ENCODE measurements at regions not wholly inside any gene's neighbourhood (a gene's known extent, or its start where the extent isn't known, plus 50 kb on each side); places are given as distances from the start of the nearest gene placed in this dataset.

- Mint-ChIP-seq H3K9me3 (peaks cover 5% of the 10 kb centered on the region), H3K4me1 (no peaks in the 10 kb centered on the region), H3K27ac (ENCODE audit: low read depth) (no peak overlapping the region), H3K27me3 (no peaks in the 10 kb centered on the region), H3K36me3 (ENCODE audit: insufficient read depth) (no peaks in the 10 kb centered on the region), H3K4me3 (no peak overlapping the region)
- DNase-seq (ENCODE audit: low spot score in 2 of 2) (no peak), ATAC-seq (replicated peaks; ENCODE audit: extremely low read depth, poor library complexity, severe bottlenecking) (no peak)
Observed at GRCh38 chr21:23732776-23733175, 1874.5 kb downstream of the MRPL39 start.

DNA sequence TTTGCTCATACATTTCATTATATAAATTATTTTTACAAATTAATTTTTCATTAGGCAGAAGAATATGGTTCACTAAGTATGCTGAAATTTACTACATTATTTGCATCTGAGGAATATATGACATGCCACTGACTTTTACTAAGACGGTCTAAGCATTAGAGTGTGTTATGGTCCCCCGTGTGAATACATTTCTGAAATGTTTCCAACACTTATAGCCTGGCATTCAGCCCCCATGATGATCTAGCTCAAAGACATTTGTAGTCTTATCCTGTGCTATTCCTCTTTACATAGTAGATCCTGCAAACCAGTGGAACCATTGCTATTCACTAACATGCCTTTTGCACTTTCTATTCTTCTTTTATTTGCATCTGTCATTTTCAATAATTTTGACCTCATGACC lies 1878.0 kb downstream of the MRPL39 start:
- no peaks in the 10 kb centered on the region for H3K4me1 Mint-ChIP-seq
- no peak for DNase-seq (ENCODE audit: low spot score in 2 of 2)
- H3K9me3 Mint-ChIP-seq = peaks cover 5% of the 10 kb centered on the region
- no peak overlapping the region for H3K27ac Mint-ChIP-seq (ENCODE audit: low read depth)
- ATAC-seq (replicated peaks; ENCODE audit: extremely low read depth, poor library complexity, severe bottlenecking) = no peak
- no peaks in the 10 kb centered on the region for H3K27me3 Mint-ChIP-seq
- H3K4me3 Mint-ChIP-seq = no peak overlapping the region
- H3K36me3 Mint-ChIP-seq (ENCODE audit: insufficient read depth) = no peaks in the 10 kb centered on the region

DNA sequence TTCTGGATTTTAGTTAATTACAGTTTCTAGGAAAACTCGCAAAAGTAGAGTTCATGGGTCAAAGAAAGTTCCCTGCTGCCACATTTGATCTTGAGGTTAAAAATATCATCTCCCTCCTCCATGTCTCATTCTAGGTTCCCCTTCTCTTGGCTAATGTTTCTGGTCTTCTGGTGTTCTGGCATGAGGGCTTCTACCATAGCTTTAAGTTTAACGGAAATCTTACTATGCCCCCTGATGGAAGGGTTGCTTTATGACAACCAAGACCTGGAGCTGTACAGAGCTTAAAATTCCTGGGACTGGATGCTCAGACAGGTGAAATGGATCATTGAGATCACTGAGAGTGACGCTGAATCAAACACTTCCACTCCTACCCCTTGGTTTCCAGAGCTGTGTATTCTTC lies 1881.7 kb downstream of the MRPL39 start:
- Mint-ChIP-seq H3K9me3 (peaks cover 5% of the 10 kb centered on the region), H3K27me3 (no peaks in the 10 kb centered on the region), H3K4me3 (no peak overlapping the region), H3K4me1 (no peaks in the 10 kb centered on the region), H3K27ac (ENCODE audit: low read depth) (no peak overlapping the region), H3K36me3 (ENCODE audit: insufficient read depth) (no peaks in the 10 kb centered on the region)
- ATAC-seq (replicated peaks; ENCODE audit: extremely low read depth, poor library complexity, severe bottlenecking) (no peak), DNase-seq (ENCODE audit: low spot score in 2 of 2) (no peak)

DNA sequence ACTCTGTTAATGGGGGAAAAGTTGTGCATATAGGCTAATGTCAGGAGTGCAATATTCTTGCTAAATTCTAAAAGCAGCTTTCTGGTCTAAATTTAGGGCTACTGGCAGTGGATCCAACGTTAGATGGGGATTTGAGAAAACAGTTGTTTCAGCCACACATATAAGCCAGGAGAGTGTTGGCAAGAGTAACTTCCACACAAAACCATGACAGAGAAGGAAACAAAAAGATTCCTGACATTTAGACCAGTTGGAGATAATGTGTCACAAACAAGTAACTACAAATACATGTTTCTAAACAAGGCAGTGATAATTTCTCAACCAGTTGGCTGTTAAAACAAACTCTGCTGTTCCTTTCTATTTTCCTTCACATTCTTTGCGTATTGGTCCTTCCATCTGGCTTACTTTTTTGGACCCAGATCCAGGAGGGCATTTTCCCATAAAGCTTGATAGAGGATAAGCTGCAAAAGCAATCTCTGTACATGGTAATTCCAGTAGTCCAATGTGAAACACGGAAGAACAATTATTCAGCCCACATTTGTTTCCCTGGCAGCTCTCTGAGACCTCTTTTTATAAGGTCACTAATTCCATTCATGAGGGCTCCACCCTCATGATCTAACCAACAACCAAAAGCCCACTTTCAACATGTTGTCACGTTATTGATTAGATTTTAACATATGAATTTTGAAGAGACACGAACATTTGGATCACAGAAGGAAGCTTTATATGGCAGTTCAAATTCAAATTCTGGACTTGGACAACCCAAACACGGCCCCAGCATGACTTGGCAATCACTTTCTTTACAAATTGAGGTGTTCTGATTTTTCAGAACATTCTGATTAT lies 1888.6 kb downstream of the MRPL39 start:
- peaks cover 19% of the 10 kb centered on the region for H3K9me3 Mint-ChIP-seq
- H3K36me3 Mint-ChIP-seq (ENCODE audit: insufficient read depth) = no peaks in the 10 kb centered on the region
- H3K4me3 Mint-ChIP-seq = no peak overlapping the region
- DNase-seq (ENCODE audit: low spot score in 2 of 2) (no peak), ATAC-seq (replicated peaks; ENCODE audit: extremely low read depth, poor library complexity, severe bottlenecking) (no peak)
- no peak overlapping the region for H3K27ac Mint-ChIP-seq (ENCODE audit: low read depth)
- H3K27me3 Mint-ChIP-seq = no peaks in the 10 kb centered on the region
- no peaks in the 10 kb centered on the region for H3K4me1 Mint-ChIP-seq

- no peaks in the 10 kb centered on the region for H3K36me3 Mint-ChIP-seq (ENCODE audit: insufficient read depth)
- H3K27ac Mint-ChIP-seq (ENCODE audit: low read depth) = no peak overlapping the region
- peaks cover 8% of the 10 kb centered on the region for H3K9me3 Mint-ChIP-seq
- H3K4me3 Mint-ChIP-seq = no peak overlapping the region
- no peaks in the 10 kb centered on the region for H3K27me3 Mint-ChIP-seq
- DNase-seq (ENCODE audit: low spot score in 2 of 2) = no peak
- no peak for ATAC-seq (replicated peaks; ENCODE audit: extremely low read depth, poor library complexity, severe bottlenecking)
- no peaks in the 10 kb centered on the region for H3K4me1 Mint-ChIP-seq
Observed at GRCh38 chr21:23712166-23712565, 1895.1 kb downstream of the MRPL39 start.

DNA sequence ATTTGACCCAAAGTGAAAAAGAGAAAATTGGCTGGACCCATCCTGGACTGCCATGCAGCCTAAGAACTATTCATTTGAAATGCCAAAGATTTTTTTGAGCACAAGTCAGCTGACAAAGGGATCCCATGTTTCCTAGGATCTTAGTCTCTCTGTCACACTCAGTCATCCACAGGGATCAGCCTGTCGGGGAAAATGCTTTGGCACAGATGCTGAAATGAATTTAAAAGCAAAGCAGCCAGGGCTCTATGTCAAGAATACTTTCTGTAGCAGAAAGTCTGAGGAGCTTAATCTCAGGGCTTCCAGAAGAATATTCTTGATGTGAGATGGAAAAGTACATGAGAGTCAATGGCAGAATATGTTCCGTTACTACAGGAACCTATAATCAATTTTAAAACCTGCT lies 1900.8 kb downstream of the MRPL39 start:
- DNase-seq (ENCODE audit: low spot score in 2 of 2) (no peak), ATAC-seq (replicated peaks; ENCODE audit: extremely low read depth, poor library complexity, severe bottlenecking) (no peak)
- no peaks in the 10 kb centered on the region for H3K36me3 Mint-ChIP-seq (ENCODE audit: insufficient read depth)
- no peaks in the 10 kb centered on the region for H3K4me1 Mint-ChIP-seq
- H3K4me3 Mint-ChIP-seq = no peak overlapping the region
- no peak overlapping the region for H3K27ac Mint-ChIP-seq (ENCODE audit: low read depth)
- H3K27me3 Mint-ChIP-seq = no peaks in the 10 kb centered on the region
- peaks cover 14% of the 10 kb centered on the region for H3K9me3 Mint-ChIP-seq

GRCh38 chr21:23699402-23699801 lies 1907.9 kb downstream of the MRPL39 start:
- H3K9me3 Mint-ChIP-seq = peaks cover 30% of the 10 kb centered on the region
- H3K27me3 Mint-ChIP-seq = no peaks in the 10 kb centered on the region
- H3K27ac Mint-ChIP-seq (ENCODE audit: low read depth) = no peak overlapping the region
- H3K4me1 Mint-ChIP-seq = no peaks in the 10 kb centered on the region
- ATAC-seq (replicated peaks; ENCODE audit: extremely low read depth, poor library complexity, severe bottlenecking) (no peak), DNase-seq (ENCODE audit: low spot score in 2 of 2) (no peak)
- H3K4me3 Mint-ChIP-seq = no peak overlapping the region
- no peaks in the 10 kb centered on the region for H3K36me3 Mint-ChIP-seq (ENCODE audit: insufficient read depth)

DNA sequence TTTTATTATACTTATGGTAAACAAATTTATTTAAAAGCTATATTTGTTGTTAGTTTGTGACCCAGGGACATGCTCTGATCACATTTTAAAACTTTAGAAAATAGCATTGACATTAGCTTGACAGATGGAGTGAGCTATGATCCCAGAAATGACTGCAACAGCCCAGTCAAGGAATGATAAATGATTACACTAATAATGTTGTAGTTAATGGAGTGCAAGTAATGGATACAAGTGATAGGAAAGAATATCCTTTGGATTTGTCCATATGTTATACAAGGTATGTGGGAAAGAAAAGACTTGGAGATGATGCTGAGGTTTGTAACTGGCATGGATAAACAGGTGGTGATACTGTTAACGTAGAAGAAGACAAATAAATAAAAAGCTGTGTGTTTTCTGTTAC lies 1908.7 kb downstream of the MRPL39 start:
- ATAC-seq (replicated peaks; ENCODE audit: extremely low read depth, poor library complexity, severe bottlenecking) (no peak), DNase-seq (ENCODE audit: low spot score in 2 of 2) (no peak)
- H3K27ac Mint-ChIP-seq (ENCODE audit: low read depth) = no peak overlapping the region
- H3K4me1 Mint-ChIP-seq = no peaks in the 10 kb centered on the region
- no peaks in the 10 kb centered on the region for H3K27me3 Mint-ChIP-seq
- no peak overlapping the region for H3K4me3 Mint-ChIP-seq
- H3K36me3 Mint-ChIP-seq (ENCODE audit: insufficient read depth) = no peaks in the 10 kb centered on the region
- peaks cover 30% of the 10 kb centered on the region for H3K9me3 Mint-ChIP-seq

- Mint-ChIP-seq H3K27me3 (no peaks in the 10 kb centered on the region), H3K4me1 (no peaks in the 10 kb centered on the region), H3K4me3 (no peak overlapping the region), H3K9me3 (peaks cover 13% of the 10 kb centered on the region), H3K27ac (ENCODE audit: low read depth) (no peak overlapping the region), H3K36me3 (ENCODE audit: insufficient read depth) (no peaks in the 10 kb centered on the region)
- ATAC-seq (replicated peaks; ENCODE audit: extremely low read depth, poor library complexity, severe bottlenecking) (no peak), DNase-seq (ENCODE audit: low spot score in 2 of 2) (no peak)
Observed at GRCh38 chr21:23695443-23695842, 1911.8 kb downstream of the MRPL39 start.

GRCh38 chr21:23694390-23694789 lies 1912.9 kb downstream of the MRPL39 start:
- DNase-seq (ENCODE audit: low spot score in 2 of 2) (no peak), ATAC-seq (replicated peaks; ENCODE audit: extremely low read depth, poor library complexity, severe bottlenecking) (no peak)
- no peaks in the 10 kb centered on the region for H3K27me3 Mint-ChIP-seq
- H3K4me3 Mint-ChIP-seq = no peak overlapping the region
- H3K4me1 Mint-ChIP-seq = no peaks in the 10 kb centered on the region
- H3K9me3 Mint-ChIP-seq = peaks cover 9% of the 10 kb centered on the region
- no peak overlapping the region for H3K27ac Mint-ChIP-seq (ENCODE audit: low read depth)
- no peaks in the 10 kb centered on the region for H3K36me3 Mint-ChIP-seq (ENCODE audit: insufficient read depth)

DNA sequence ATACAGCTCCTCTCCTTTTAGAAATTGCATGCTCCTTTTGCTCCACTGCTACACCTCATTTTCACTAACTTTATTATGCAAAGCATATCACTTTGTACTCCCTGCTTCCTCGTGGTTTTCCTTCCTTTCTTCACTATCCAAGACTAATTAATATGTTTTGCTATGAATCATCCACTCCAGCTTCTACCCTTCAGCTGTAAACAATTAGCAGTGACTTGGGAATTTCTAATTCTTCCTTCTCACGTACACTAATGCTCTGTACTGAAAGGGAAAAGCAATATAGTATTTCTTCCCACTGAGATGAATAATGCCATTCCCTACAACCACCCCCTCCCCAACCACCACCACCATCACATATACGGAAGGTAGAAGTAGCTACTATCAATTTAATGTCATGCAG lies 1917.0 kb downstream of the MRPL39 start:
- Mint-ChIP-seq H3K27me3 (no peaks in the 10 kb centered on the region), H3K36me3 (ENCODE audit: insufficient read depth) (no peaks in the 10 kb centered on the region), H3K4me3 (no peak overlapping the region), H3K9me3 (peaks cover 9% of the 10 kb centered on the region), H3K27ac (ENCODE audit: low read depth) (no peak overlapping the region), H3K4me1 (no peaks in the 10 kb centered on the region)
- ATAC-seq (replicated peaks; ENCODE audit: extremely low read depth, poor library complexity, severe bottlenecking) (no peak), DNase-seq (ENCODE audit: low spot score in 2 of 2) (no peak)

GRCh38 chr21:23686737-23687523 lies 1920.4 kb downstream of the MRPL39 start:
- Mint-ChIP-seq H3K4me3 (no peak overlapping the region), H3K27me3 (no peaks in the 10 kb centered on the region), H3K9me3 (peaks cover 4% of the 10 kb centered on the region), H3K4me1 (no peaks in the 10 kb centered on the region), H3K36me3 (ENCODE audit: insufficient read depth) (no peaks in the 10 kb centered on the region), H3K27ac (ENCODE audit: low read depth) (no peak overlapping the region)
- no peak for ATAC-seq (replicated peaks; ENCODE audit: extremely low read depth, poor library complexity, severe bottlenecking)
- DNase-seq (ENCODE audit: low spot score in 2 of 2) = no peak

GRCh38 chr21:23684431-23684830 lies 1922.8 kb downstream of the MRPL39 start:
- ATAC-seq (replicated peaks; ENCODE audit: extremely low read depth, poor library complexity, severe bottlenecking) = no peak

More at GRCh38 chr21:23684431-23684830, 1922.8 kb downstream of the MRPL39 start:
- peaks cover 4% of the 10 kb centered on the region for H3K9me3 Mint-ChIP-seq
- no peaks in the 10 kb centered on the region for H3K27me3 Mint-ChIP-seq
- DNase-seq (ENCODE audit: low spot score in 2 of 2) = no peak
- H3K27ac Mint-ChIP-seq (ENCODE audit: low read depth) = no peak overlapping the region
- H3K4me1 Mint-ChIP-seq = no peaks in the 10 kb centered on the region
- H3K4me3 Mint-ChIP-seq = no peak overlapping the region
- no peaks in the 10 kb centered on the region for H3K36me3 Mint-ChIP-seq (ENCODE audit: insufficient read depth)
